ENCODE measurements at regions not wholly inside any gene's neighbourhood (a gene's known extent, or its start where the extent isn't known, plus 50 kb on each side); places are given as distances from the start of the nearest gene placed in this dataset.
"Not testable (repeated sequence)": the region's sequence is repeated elsewhere in the genome, so short reads cannot be mapped to it uniquely, and the experiment has no call there.

DNA sequence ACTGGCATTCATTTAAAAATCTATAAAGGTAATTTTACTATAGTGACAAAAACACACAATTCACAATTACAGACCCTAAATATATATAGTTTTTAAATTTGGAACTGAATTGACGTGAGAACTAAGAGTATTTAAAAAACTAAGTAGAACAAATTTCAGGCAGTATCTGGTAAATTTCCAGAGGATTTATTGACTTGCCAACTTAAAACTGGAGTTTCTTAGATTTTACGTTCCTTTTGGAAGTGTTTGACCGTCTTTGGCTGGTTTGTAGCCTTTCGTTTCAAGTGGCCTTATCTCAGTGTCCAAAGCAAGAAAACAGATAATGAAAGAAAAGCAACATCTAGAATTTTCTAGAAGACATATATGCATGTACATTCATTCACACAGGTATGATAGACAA is 234.4 kb upstream of the VLDLR start:
- Histone ChIP-seq H3K27ac (no peak overlapping the region), H3K4me3 (ENCODE audit: low read depth, low read length) (no peak overlapping the region), H3K36me3 (replicated peaks) (no peaks in the 10 kb centered on the region), H3K27me3 (replicated peaks) (no peaks in the 10 kb centered on the region)
- in situ Hi-C loops (cut with HindIII; ENCODE audit: low pct_ligation_motif_present, low sequenced_read_pairs), result no loop called here
- TF ChIP-seq, protein P1, sequence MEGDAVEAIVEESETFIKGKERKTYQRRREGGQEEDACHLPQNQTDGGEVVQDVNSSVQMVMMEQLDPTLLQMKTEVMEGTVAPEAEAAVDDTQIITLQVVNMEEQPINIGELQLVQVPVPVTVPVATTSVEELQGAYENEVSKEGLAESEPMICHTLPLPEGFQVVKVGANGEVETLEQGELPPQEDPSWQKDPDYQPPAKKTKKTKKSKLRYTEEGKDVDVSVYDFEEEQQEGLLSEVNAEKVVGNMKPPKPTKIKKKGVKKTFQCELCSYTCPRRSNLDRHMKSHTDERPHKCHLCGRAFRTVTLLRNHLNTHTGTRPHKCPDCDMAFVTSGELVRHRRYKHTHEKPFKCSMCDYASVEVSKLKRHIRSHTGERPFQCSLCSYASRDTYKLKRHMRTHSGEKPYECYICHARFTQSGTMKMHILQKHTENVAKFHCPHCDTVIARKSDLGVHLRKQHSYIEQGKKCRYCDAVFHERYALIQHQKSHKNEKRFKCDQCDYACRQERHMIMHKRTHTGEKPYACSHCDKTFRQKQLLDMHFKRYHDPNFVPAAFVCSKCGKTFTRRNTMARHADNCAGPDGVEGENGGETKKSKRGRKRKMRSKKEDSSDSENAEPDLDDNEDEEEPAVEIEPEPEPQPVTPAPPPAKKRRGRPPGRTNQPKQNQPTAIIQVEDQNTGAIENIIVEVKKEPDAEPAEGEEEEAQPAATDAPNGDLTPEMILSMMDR (IDR thresholded peaks at IDR 0.05; ENCODE audit: low read depth, low read length, missing control alignments), result no peak
- DNase-seq, result no peak

DNA sequence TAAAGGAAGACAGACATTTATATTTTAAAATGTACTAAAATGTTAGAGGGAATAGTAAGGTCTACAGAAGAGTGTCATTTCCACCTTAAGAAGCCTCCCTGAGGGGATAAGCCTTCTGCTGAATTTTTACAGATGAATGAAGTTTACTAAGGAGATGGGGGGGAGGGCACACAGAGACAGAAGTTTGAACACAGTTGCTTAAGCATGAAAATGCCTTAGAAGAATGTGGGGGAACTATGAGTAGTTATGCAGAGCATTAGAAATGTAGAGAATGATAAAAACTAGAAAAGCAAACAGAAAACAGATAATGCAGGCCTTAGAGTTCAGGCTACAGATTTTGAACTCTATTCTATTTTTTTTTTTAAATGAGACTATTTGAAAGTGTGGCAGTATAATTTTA is 232.2 kb upstream of the VLDLR start:
- in situ Hi-C loops (cut with HindIII; ENCODE audit: low pct_ligation_motif_present, low sequenced_read_pairs), result no loop called here
- DNase-seq, result peak; percentile 25
- TF ChIP-seq, protein P1 (IDR thresholded peaks at IDR 0.05; ENCODE audit: low read depth, low read length, missing control alignments), result no peak

DNA sequence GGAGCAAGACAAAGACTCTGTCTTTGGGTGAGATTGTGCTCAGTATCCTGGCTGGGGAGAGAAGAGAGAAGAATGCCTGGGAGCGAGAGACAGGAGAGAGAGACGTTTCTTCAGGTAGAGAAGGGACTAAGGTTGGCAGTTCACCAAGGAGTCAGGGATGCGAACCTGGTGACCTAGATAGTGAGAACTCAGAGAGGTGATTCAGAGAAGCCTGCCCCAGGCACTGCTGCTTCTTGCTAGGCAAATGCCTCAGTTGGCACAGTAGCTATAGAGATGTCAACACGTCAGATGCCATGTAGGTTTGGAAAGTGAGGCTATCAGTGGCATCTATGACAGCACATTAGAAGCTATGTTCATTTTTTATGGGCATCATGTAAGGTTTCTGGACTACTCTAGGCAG is 231.6 kb upstream of the VLDLR start:
- TF ChIP-seq, protein P1 (IDR thresholded peaks at IDR 0.05; ENCODE audit: low read depth, low read length, missing control alignments), result no peak
- in situ Hi-C loops (cut with HindIII; ENCODE audit: low pct_ligation_motif_present, low sequenced_read_pairs), result no loop called here
- DNase-seq, result no peak

More for the DNA sequence above, 232.2 kb upstream of the VLDLR start:
- H3K4me3 ChIP-seq (ENCODE audit: low read depth, low read length), result no peak overlapping the region
- no peak overlapping the region for H3K27ac ChIP-seq
- H3K36me3 ChIP-seq (replicated peaks), result no peaks in the 10 kb centered on the region
- H3K27me3 ChIP-seq (replicated peaks), result no peaks in the 10 kb centered on the region

DNA sequence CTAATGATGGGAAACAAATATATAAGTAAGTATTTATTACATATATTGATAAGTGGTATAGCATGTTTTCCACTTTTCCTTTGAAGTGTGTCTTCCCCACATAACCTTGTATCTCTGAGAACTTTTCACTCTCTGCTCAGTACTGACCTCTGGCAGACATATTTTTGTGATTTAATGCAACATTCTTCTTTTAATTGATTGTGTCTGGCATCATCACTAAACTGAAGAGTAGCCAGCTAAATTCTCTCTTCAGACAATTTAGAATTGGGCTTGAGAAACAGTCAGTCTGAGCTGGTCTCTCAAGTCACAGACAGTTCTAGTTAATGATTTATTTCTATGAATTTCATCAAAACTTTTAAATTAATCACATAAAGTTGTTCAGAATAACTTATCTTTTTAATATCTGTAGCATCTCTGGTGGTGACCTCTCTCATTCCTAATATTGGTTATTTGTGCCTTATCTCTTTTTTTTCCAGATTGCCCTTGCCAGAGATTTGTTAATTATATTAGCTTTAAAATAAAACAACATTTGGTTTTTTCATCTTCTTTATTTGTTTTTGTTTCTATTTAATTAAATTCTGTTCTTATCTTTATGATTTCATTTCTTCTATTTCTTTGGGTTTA is 230.0 kb upstream of the VLDLR start:
- H3K27ac ChIP-seq; in situ Hi-C loops (cut with HindIII; ENCODE audit: low pct_ligation_motif_present, low sequenced_read_pairs); H3K27me3 ChIP-seq (replicated peaks); H3K36me3 ChIP-seq (replicated peaks); DNase-seq; H3K4me3 ChIP-seq (ENCODE audit: low read depth, low read length): not testable (repeated sequence)

More for the DNA sequence above, 231.6 kb upstream of the VLDLR start:
- Histone ChIP-seq H3K4me3 (ENCODE audit: low read depth, low read length) (no peak overlapping the region), H3K36me3 (replicated peaks) (no peaks in the 10 kb centered on the region), H3K27me3 (replicated peaks) (no peaks in the 10 kb centered on the region), H3K27ac (no peak overlapping the region)

DNA sequence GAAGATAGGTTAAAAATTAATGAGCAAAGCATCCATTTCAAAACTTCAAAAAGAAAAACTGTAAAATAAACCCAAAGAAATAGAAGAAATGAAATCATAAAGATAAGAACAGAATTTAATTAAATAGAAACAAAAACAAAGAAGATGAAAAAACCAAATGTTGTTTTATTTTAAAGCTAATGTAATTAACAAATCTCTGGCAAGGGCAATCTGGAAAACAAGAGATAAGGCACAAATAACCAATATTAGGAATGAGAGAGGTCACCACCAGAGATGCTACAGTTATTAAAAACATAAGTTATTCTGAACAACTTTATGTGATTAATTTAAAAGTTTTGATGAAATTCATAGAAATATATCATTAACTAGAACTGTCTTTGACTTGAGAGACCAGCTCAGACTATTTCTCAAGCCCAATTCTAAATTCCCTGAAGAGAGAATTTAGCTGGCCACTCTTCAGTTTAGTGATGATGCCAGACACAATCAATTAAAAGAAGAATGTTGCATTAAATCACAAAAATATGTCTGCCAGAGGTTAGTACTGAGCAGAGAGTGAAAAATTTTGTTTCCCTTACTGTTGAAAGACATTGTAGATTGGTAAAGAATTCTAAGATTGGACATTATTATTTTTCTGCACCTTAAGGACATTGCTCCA is 227.4 kb upstream of the VLDLR start:
- DNase-seq; H3K27ac ChIP-seq; H3K36me3 ChIP-seq (replicated peaks); H3K27me3 ChIP-seq (replicated peaks); in situ Hi-C loops (cut with HindIII; ENCODE audit: low pct_ligation_motif_present, low sequenced_read_pairs); H3K4me3 ChIP-seq (ENCODE audit: low read depth, low read length): not testable (repeated sequence)

DNA sequence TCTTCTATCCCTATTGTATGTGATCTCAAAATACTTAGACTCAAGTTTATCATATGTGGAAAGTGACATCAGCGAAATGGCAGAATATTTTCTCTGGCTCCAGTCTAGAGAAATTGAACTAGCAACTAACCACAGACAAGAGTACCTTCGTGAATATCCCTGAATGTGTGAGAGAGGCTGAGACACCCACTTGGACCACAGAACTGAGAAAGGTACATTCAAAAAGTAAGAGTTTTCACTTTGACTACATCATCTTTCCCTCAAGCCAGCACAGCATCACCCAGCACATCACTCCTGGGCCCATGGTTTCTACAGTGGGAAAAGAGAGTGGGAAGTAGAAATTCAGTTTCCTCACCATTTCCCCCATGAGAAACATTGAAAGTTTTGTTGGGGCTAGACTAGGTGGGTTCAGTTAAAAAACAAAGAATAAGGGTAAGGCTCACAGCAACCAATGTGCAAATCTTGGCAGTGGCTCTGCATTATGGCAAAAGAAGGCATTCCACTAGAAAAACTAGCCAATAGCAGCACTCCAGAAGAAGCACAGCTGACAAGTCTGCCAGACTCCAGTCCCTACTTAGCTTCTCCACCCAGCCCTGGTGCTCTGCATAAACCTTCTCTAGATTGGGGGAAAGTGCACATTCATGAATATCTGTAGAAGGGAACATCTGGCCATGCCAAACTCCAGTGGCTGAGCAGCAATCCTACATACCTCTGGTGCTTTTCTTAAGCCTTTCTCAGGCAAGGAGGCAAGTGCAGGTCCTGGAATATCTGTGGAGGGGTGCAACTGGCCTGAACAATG is 225.6 kb upstream of the VLDLR start:
- TF ChIP-seq, protein P1 (IDR thresholded peaks at IDR 0.05; ENCODE audit: low read depth, low read length, missing control alignments), result no peak
- Histone ChIP-seq H3K36me3 (replicated peaks) (no peaks in the 10 kb centered on the region), H3K4me3 (ENCODE audit: low read depth, low read length) (no peak overlapping the region), H3K27ac (no peak overlapping the region), H3K27me3 (replicated peaks) (no peaks in the 10 kb centered on the region)
- no peak for DNase-seq
- in situ Hi-C loops (cut with HindIII; ENCODE audit: low pct_ligation_motif_present, low sequenced_read_pairs), result no loop called here

Data from brain microvascular endothelial cell (primary cell).